GM12875 (cell line): ENCODE measurements at regions not wholly inside any gene's neighbourhood (a gene's known extent, or its start where the extent isn't known, plus 50 kb on each side); places are given as distances from the start of the nearest gene placed in this dataset.
A peak's percentile ranks its signal among the peaks of the same experiment; 100 is the strongest.

Experiments
- H3K4me3 ChIP-seq: one replicate; pipeline ENCODE4 v1.5.1; 2011; ENCODE audit warnings: low read depth, low read length, control low read depth
- TF ChIP-seq, protein P1 (sequence below): IDR thresholded peaks from 2 replicates; pipeline ENCODE4 v1.5.1; 2011; ENCODE audit warnings: low read depth, mild to moderate bottlenecking, control low read depth, inconsistent platforms, low read length, moderate library complexity, borderline replicate concordance; ENCODE audit not compliant: insufficient read depth

DNA sequence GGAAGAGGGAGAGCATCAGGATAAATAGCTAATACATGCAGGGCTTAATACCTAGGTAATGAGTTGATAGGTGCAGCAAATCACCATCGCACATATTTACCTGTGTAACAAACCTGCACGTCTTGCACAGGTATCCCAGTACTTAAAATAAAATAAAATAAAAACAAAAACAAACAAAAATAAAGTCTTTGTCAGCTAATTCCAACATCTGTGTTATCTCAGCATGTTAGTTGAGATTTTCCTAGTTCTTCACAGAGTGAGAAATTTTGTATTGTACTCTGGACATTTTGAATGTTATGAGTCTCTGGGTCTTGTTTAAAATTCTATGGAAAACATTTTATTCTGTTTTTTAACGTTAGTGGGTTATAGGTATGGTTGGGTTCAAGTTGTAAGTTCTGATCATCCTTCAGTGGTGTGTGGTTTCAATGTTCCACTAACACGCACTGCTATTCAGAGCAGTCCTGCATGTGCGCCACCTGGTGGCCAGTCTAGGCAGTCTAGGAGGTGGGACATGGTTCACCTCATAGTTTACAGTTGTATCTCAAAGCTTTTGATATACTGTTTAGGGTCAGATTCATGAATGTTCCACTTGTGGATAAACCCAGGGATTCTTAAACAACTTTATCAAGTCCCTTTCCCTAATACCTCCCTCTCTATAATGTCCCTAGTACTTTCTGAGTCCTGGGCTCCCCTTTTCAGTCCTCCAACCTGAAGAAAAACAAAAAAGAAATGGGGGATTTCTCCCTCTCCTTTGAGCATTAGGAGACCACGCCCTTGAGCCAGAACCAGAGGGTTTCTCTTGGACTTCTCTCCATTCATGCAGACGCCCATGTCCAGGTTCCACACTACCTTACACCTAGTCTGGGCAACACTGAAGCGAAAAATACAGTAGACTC is 213.4 kb upstream of the GATA6 start:
- no peak overlapping the region for H3K4me3 ChIP-seq

DNA sequence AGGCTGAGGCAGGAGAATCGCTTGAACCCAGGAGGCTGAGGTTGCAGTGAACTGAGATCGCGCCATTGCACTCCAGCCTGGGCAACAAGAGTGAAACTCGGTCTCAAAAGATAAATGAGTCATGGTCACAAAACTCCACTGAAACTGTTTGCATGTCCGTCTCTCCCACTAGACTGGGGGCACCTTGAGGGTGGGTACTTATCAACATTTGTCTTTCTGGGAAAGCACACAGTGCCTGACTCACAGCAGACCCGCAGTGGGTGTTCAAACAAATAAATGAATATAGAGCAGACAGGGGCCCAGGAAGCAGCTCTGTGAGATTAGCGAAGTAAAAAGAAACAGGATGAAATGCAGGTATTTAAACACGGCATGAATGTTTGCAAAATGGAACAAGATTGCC is 211.1 kb upstream of the GATA6 start:
- TF ChIP-seq, protein P1, sequence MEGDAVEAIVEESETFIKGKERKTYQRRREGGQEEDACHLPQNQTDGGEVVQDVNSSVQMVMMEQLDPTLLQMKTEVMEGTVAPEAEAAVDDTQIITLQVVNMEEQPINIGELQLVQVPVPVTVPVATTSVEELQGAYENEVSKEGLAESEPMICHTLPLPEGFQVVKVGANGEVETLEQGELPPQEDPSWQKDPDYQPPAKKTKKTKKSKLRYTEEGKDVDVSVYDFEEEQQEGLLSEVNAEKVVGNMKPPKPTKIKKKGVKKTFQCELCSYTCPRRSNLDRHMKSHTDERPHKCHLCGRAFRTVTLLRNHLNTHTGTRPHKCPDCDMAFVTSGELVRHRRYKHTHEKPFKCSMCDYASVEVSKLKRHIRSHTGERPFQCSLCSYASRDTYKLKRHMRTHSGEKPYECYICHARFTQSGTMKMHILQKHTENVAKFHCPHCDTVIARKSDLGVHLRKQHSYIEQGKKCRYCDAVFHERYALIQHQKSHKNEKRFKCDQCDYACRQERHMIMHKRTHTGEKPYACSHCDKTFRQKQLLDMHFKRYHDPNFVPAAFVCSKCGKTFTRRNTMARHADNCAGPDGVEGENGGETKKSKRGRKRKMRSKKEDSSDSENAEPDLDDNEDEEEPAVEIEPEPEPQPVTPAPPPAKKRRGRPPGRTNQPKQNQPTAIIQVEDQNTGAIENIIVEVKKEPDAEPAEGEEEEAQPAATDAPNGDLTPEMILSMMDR, result no peak
- H3K4me3 ChIP-seq, result no peak overlapping the region

More for the DNA sequence above, 213.4 kb upstream of the GATA6 start:
- TF ChIP-seq, protein P1, result peak; percentile 84

DNA sequence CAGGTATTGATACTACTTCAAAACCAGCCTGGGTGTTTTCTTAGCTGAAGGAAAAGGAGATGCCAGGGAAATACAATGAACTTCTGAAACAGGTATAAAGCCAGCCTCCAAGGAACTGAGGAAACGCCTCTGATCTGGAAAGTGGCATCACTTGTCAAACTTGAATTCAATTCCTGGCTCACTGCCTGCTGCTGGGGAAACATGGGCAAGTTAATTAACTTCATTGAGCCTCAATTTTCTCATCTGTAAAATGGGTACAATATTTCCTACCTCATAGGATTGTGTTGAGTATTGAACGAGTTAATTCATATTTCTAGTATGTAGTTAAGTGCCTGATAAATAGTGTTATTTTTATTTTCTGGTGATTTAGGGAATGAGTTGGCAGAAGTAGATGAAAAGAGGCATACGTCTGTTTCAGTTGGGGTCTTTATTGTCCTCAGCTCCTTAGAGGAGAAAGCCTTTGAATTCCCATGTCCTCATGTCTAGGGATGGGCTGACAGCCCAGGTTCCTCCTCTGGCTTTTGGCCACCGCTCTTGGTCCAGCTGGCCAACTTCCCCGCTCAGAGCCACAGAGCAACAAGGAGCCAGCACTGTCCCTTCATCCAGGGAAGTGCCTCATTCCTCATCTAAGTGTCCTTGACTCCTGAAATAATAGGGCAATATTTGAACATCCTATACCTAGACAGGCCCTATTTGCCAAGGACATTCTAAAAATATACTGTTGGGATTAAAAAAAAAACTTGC is 210.5 kb upstream of the GATA6 start:
- TF ChIP-seq, protein P1, result no peak
- no peak overlapping the region for H3K4me3 ChIP-seq

DNA sequence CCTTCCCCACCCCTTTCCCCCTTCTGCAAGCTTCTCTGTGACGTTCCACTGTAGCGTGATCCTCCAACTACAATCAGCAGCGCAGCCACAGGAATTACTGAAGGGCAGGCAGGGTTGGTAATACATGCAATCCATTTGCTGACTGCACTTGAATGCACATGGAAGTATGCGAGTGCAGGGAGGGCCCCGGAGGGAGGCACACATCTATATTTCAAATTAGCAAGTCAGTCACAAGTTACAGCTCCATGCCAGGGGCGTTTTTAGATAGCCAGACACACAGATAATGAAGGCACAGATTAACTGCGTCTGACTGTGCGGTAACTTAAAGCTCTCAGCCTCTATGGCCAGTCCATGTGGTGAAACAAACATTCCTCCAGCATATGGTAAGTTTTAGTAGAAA is 209.2 kb upstream of the GATA6 start:
- H3K4me3 ChIP-seq, result no peak overlapping the region
- TF ChIP-seq, protein P1, result no peak

DNA sequence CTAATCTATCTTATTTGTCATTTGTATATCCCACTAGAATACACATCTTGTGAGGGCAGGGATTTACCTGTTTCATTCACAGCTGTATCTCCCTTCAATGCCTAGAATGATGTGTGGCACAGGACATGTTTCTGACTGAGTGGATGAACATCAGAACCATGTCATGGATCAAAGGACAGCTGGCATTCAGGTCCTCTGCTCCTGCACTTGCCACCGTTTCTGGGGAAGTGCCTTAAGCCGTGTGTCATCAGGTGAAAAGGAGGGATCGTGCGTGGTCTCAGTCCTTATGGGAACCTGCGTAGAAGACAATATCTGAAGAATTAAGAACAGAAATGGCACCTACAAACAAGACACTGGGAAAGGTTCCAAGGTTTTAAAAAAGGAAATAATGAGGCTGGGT is 206.1 kb upstream of the GATA6 start:
- TF ChIP-seq, protein P1, result no peak

DNA sequence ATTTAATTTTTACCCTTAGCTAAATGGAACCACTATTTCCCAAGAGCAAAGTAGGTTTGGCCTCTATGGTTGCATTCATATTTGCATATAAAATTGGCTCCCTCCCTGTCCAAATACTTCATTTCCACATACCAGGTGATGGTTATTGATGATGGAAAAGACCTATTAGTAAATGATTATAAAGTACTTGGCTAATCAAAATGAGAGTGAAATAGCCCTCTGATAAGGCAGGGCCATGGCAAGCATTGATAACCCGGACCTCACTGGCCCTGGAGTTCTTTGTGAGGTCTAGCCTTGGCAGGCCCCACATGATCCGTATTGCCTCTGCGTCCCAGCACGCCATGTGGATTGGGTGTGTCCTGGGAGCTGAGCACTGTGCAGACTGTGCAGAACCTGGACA is 201.1 kb upstream of the GATA6 start:
- TF ChIP-seq, protein P1, result no peak
- no peak overlapping the region for H3K4me3 ChIP-seq

More for the DNA sequence above, 206.1 kb upstream of the GATA6 start:
- H3K4me3 ChIP-seq, result no peak overlapping the region
